ENCODE measurements at regions not wholly inside any gene's neighbourhood (a gene's known extent, or its start where the extent isn't known, plus 50 kb on each side); places are given as distances from the start of the nearest gene placed in this dataset.

- Histone ChIP-seq H3K9me3 (ENCODE audit: control insufficient read depth in 2 of 2, low read length in 2 of 2) (no peaks in the 10 kb centered on the region), H3K4me3 (ENCODE audit: low read depth, low read length) (no peak overlapping the region), H3K27me3 (ENCODE audit: control insufficient read depth, insufficient read depth, low read length) (peaks cover 3% of the 10 kb centered on the region), H3K4me1 (ENCODE audit: control insufficient read depth, insufficient read depth, low read length, poor library complexity, severe bottlenecking) (no peaks in the 10 kb centered on the region), H3K27ac (ENCODE audit: insufficient read depth, low read length, poor library complexity, severe bottlenecking) (no peak overlapping the region), H3K36me3 (ENCODE audit: control insufficient read depth, insufficient read depth, low read length) (no peaks in the 10 kb centered on the region)
- no peaks in the 10 kb centered on the region for H3K36me3 Mint-ChIP-seq
- no peak overlapping the region for H3K4me3 Mint-ChIP-seq
- no peak overlapping the region for H3K27ac Mint-ChIP-seq
- no peaks in the 10 kb centered on the region for H3K9me3 Mint-ChIP-seq
- peaks cover 35% of the 10 kb centered on the region for H3K27me3 Mint-ChIP-seq
- DNase-seq (no peak), ATAC-seq (ENCODE audit: low read depth in 2 of 2) (no peak)
- H3K4me1 Mint-ChIP-seq: peaks cover 0 to 2% (median 0%) of the 10 kb centered on the region in 4 donors
Observed at GRCh38 chr3:69540706-69541581, 155.1 kb upstream of the FRMD4B start.

DNA sequence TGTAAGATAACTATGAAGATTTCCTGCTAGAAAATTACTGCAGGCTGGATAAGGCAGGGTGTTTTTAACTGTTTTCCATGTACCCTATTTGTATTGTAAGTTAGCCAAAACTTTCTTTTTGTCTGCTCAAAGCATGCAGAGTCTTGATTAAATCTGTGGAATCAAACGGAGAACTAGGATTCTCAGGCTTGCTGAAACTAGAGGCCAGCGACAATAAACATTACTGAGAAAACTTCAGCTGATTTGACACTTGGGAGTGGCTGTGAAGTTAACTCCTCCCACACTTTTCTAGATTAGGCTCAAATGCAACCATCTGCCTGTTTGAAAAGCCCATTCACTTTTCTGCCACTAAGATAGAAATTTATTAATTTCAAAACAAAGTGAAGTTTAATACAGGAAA lies 153.2 kb upstream of the FRMD4B start:
- H3K36me3 Mint-ChIP-seq: no peaks in the 10 kb centered on the region
- H3K4me3 Mint-ChIP-seq: no peak overlapping the region
- H3K9me3 Mint-ChIP-seq: no peaks in the 10 kb centered on the region

GRCh38 chr3:69538281-69538680 lies 152.4 kb upstream of the FRMD4B start:
- ATAC-seq (ENCODE audit: low read depth in 2 of 2): no peak
- DNase-seq: no peak
- H3K27ac Mint-ChIP-seq: no peak overlapping the region
- H3K4me1 Mint-ChIP-seq: peaks cover 0 to 2% (median 0%) of the 10 kb centered on the region in 4 donors
- H3K4me3 Mint-ChIP-seq: no peak overlapping the region
- Histone ChIP-seq H3K27ac (ENCODE audit: insufficient read depth, low read length, poor library complexity, severe bottlenecking) (no peak overlapping the region), H3K4me3 (ENCODE audit: low read depth, low read length) (no peak overlapping the region), H3K36me3 (ENCODE audit: control insufficient read depth, insufficient read depth, low read length) (no peaks in the 10 kb centered on the region), H3K27me3 (ENCODE audit: control insufficient read depth, insufficient read depth, low read length) (peaks cover 3% of the 10 kb centered on the region), H3K9me3 (ENCODE audit: control insufficient read depth in 2 of 2, low read length in 2 of 2) (no peaks in the 10 kb centered on the region), H3K4me1 (ENCODE audit: control insufficient read depth, insufficient read depth, low read length, poor library complexity, severe bottlenecking) (no peaks in the 10 kb centered on the region)
- no peaks in the 10 kb centered on the region for H3K9me3 Mint-ChIP-seq
- H3K27me3 Mint-ChIP-seq: peaks cover 31% of the 10 kb centered on the region
- H3K36me3 Mint-ChIP-seq: no peaks in the 10 kb centered on the region

More for the DNA sequence above, 153.2 kb upstream of the FRMD4B start:
- Histone ChIP-seq H3K36me3 (ENCODE audit: control insufficient read depth, insufficient read depth, low read length) (no peaks in the 10 kb centered on the region), H3K27ac (ENCODE audit: insufficient read depth, low read length, poor library complexity, severe bottlenecking) (no peak overlapping the region), H3K27me3 (ENCODE audit: control insufficient read depth, insufficient read depth, low read length) (peaks cover 3% of the 10 kb centered on the region), H3K4me1 (ENCODE audit: control insufficient read depth, insufficient read depth, low read length, poor library complexity, severe bottlenecking) (no peaks in the 10 kb centered on the region), H3K4me3 (ENCODE audit: low read depth, low read length) (no peak overlapping the region), H3K9me3 (ENCODE audit: control insufficient read depth in 2 of 2, low read length in 2 of 2) (no peaks in the 10 kb centered on the region)
- ATAC-seq (ENCODE audit: low read depth in 2 of 2) (no peak), DNase-seq (no peak)
- H3K27ac Mint-ChIP-seq: no peak overlapping the region
- H3K27me3 Mint-ChIP-seq: peaks cover 34% of the 10 kb centered on the region
- H3K4me1 Mint-ChIP-seq: peaks cover 0 to 2% (median 0%) of the 10 kb centered on the region in 4 donors

DNA sequence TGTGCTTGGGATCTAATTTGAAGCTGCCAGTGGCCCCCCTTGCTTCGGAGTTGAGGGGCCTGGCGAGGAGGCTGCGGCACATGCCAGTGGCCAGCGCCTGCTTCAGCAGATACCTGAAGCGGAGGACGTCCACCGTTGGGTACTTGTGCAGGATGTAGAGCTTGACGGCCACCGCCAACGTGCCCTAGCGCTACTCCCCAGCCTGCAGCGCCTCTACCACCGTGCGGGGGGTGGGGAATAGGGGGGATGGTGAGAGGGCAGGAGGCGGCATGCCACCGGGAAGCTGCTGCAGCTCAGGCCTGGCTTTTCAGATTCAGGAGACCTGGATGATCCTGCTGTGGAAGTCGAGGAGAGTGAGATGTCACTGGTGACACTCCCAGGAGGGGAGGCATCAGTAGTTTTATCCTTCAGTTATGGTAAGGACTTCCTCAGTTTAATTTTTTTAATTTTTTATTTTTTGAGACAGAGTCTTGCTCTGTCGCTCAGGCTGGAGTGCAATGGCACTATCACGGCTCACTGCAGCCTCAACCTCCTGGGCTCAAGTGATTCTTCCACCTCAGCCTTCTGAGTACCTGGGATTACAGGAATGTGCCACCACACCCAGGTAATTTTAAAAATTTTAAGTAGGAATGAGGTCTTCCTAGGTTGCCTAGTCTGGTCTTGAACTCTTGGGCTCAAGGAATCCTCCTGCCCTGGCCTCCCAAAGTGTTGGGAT lies 150.6 kb upstream of the FRMD4B start:
- no peaks in the 10 kb centered on the region for H3K4me1 ChIP-seq (ENCODE audit: control insufficient read depth, insufficient read depth, low read length, poor library complexity, severe bottlenecking)

DNA sequence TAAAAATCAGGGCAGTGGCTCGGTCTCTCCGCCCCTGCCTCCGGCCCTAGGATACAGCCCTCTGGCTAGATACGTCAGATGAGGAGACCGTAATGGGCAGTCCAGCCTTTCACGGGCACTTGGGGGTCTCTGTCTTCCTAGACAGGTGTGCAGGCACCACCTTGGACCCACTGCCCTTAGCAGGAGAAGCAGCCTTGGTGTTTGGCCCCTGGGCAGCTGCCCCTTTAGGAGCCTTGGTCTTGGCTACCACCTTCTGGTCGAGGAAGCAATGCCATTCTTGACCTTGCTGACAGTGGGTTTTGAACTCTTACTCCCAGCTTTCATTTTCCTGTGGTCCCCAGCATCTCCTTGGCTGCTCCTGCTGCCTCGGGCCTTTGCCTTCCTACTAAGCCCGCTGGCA lies 149.7 kb upstream of the FRMD4B start:
- Mint-ChIP-seq H3K9me3 (no peaks in the 10 kb centered on the region), H3K27me3 (peaks cover 12% of the 10 kb centered on the region), H3K36me3 (no peaks in the 10 kb centered on the region), H3K27ac (peak overlapping the region in 1 of 3 donors; percentile 14), H3K4me1 (no peaks in the 10 kb centered on the region), H3K4me3 (no peak overlapping the region)
- no peaks in the 10 kb centered on the region for H3K36me3 ChIP-seq (ENCODE audit: control insufficient read depth, insufficient read depth, low read length)
- ATAC-seq (ENCODE audit: low read depth in 2 of 2) (no peak), DNase-seq (no peak)
- no peaks in the 10 kb centered on the region for H3K4me1 ChIP-seq (ENCODE audit: control insufficient read depth, insufficient read depth, low read length, poor library complexity, severe bottlenecking)
- H3K4me3 ChIP-seq (ENCODE audit: low read depth, low read length): no peak overlapping the region
- H3K27ac ChIP-seq (ENCODE audit: insufficient read depth, low read length, poor library complexity, severe bottlenecking): no peak overlapping the region
- peaks cover under 1% of the 10 kb centered on the region for H3K27me3 ChIP-seq (ENCODE audit: control insufficient read depth, insufficient read depth, low read length)
- H3K9me3 ChIP-seq (ENCODE audit: control insufficient read depth in 2 of 2, low read length in 2 of 2): no peaks in the 10 kb centered on the region

More for the DNA sequence above, 150.6 kb upstream of the FRMD4B start:
- no peak overlapping the region for H3K27ac Mint-ChIP-seq
- no peak overlapping the region for H3K4me3 Mint-ChIP-seq
- DNase-seq (no peak), ATAC-seq (ENCODE audit: low read depth in 2 of 2) (no peak)
- Histone ChIP-seq H3K36me3 (ENCODE audit: control insufficient read depth, insufficient read depth, low read length) (no peaks in the 10 kb centered on the region), H3K27me3 (ENCODE audit: control insufficient read depth, insufficient read depth, low read length) (peaks cover 3% of the 10 kb centered on the region), H3K27ac (ENCODE audit: insufficient read depth, low read length, poor library complexity, severe bottlenecking) (no peak overlapping the region), H3K4me3 (ENCODE audit: low read depth, low read length) (no peak overlapping the region), H3K9me3 (ENCODE audit: control insufficient read depth in 2 of 2, low read length in 2 of 2) (no peaks in the 10 kb centered on the region)
- peaks cover 0 to 2% (median 0%) of the 10 kb centered on the region in 4 donors for H3K4me1 Mint-ChIP-seq
- no peaks in the 10 kb centered on the region for H3K36me3 Mint-ChIP-seq
- H3K9me3 Mint-ChIP-seq: no peaks in the 10 kb centered on the region
- H3K27me3 Mint-ChIP-seq: peaks cover 16% of the 10 kb centered on the region

GRCh38 chr3:69532547-69533224 lies 146.8 kb upstream of the FRMD4B start:
- H3K9me3 ChIP-seq (ENCODE audit: control insufficient read depth in 2 of 2, low read length in 2 of 2): no peaks in the 10 kb centered on the region
- no peak overlapping the region for H3K4me3 Mint-ChIP-seq

GRCh38 chr3:69531576-69532546 lies 146.0 kb upstream of the FRMD4B start:
- Mint-ChIP-seq H3K27me3 (peaks cover 6% of the 10 kb centered on the region), H3K36me3 (no peaks in the 10 kb centered on the region), H3K27ac (no peak overlapping the region), H3K4me3 (no peak overlapping the region), H3K4me1 (no peaks in the 10 kb centered on the region), H3K9me3 (peaks cover 0 to 2% (median 0%) of the 10 kb centered on the region in 7 donors)
- no peaks in the 10 kb centered on the region for H3K27me3 ChIP-seq (ENCODE audit: control insufficient read depth, insufficient read depth, low read length)
- no peak overlapping the region for H3K4me3 ChIP-seq (ENCODE audit: low read depth, low read length)
- no peak for DNase-seq
- no peaks in the 10 kb centered on the region for H3K9me3 ChIP-seq (ENCODE audit: control insufficient read depth in 2 of 2, low read length in 2 of 2)
- ATAC-seq (ENCODE audit: low read depth in 2 of 2): no peak
- no peak overlapping the region for H3K27ac ChIP-seq (ENCODE audit: insufficient read depth, low read length, poor library complexity, severe bottlenecking)
- H3K4me1 ChIP-seq (ENCODE audit: control insufficient read depth, insufficient read depth, low read length, poor library complexity, severe bottlenecking): no peaks in the 10 kb centered on the region
- no peaks in the 10 kb centered on the region for H3K36me3 ChIP-seq (ENCODE audit: control insufficient read depth, insufficient read depth, low read length)

More at GRCh38 chr3:69532547-69533224, 146.8 kb upstream of the FRMD4B start:
- Histone ChIP-seq H3K4me1 (ENCODE audit: control insufficient read depth, insufficient read depth, low read length, poor library complexity, severe bottlenecking) (no peaks in the 10 kb centered on the region), H3K36me3 (ENCODE audit: control insufficient read depth, insufficient read depth, low read length) (no peaks in the 10 kb centered on the region), H3K27me3 (ENCODE audit: control insufficient read depth, insufficient read depth, low read length) (no peaks in the 10 kb centered on the region), H3K27ac (ENCODE audit: insufficient read depth, low read length, poor library complexity, severe bottlenecking) (no peak overlapping the region), H3K4me3 (ENCODE audit: low read depth, low read length) (no peak overlapping the region)
- Mint-ChIP-seq H3K27me3 (peaks cover 6% of the 10 kb centered on the region), H3K4me1 (no peaks in the 10 kb centered on the region), H3K36me3 (no peaks in the 10 kb centered on the region), H3K27ac (no peak overlapping the region), H3K9me3 (no peaks in the 10 kb centered on the region)
- DNase-seq: no peak
- ATAC-seq (ENCODE audit: low read depth in 2 of 2): no peak

Measured in CD4-positive, CD25-positive, alpha-beta regulatory T cell (primary cell).